ENCODE measurements at regions not wholly inside any gene's neighbourhood (a gene's known extent, or its start where the extent isn't known, plus 50 kb on each side); places are given as distances from the start of the nearest gene placed in this dataset.
A peak's percentile ranks its signal among the peaks of the same experiment; 100 is the strongest.

DNA sequence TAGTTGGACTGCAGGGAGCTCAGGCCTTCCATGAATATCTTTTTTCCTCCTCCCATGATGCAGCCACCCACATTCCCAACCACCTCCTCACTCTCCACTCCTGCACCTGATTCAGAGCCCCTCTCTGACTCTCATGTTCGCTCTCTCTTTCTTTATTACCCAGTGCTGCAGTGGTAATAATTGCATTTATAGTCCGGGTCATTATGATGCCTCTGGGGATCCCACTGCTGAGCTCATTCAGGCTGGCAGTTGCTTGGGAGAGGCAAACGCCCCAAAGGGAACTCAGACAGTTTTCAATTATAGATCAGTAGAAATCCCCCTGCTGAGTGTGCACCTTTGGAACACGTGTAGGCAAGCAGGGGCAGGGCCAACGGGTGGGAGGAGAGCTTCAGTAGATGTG lies 953.0 kb downstream of the GRID1 start:
- H3K4me3 ChIP-seq (ENCODE audit: low read length in 3 of 3), result no peak overlapping the region
- H3K4me1 ChIP-seq (ENCODE audit: control insufficient read depth in 2 of 3, insufficient read depth in 2 of 3, low read depth in 1 of 3, low read length in 3 of 3), result no peaks in the 10 kb centered on the region
- peaks cover 0 to 5% (median 0%) of the 10 kb centered on the region in 3 donors for H3K9me3 ChIP-seq (ENCODE audit: control insufficient read depth in 2 of 3, insufficient read depth in 1 of 3, low read length in 3 of 3)
- H3K27ac ChIP-seq (ENCODE audit: low read depth in 2 of 2, low read length in 2 of 2), result no peak overlapping the region
- H3K36me3 ChIP-seq (ENCODE audit: control insufficient read depth in 2 of 3, insufficient read depth in 3 of 3, low read length in 3 of 3), result no peaks in the 10 kb centered on the region
- H3K9ac ChIP-seq (ENCODE audit: low read length in 3 of 3), result no peak overlapping the region
- DNase-seq (no peak), FAIRE-seq (no peak)
- TF ChIP-seq, protein P1, sequence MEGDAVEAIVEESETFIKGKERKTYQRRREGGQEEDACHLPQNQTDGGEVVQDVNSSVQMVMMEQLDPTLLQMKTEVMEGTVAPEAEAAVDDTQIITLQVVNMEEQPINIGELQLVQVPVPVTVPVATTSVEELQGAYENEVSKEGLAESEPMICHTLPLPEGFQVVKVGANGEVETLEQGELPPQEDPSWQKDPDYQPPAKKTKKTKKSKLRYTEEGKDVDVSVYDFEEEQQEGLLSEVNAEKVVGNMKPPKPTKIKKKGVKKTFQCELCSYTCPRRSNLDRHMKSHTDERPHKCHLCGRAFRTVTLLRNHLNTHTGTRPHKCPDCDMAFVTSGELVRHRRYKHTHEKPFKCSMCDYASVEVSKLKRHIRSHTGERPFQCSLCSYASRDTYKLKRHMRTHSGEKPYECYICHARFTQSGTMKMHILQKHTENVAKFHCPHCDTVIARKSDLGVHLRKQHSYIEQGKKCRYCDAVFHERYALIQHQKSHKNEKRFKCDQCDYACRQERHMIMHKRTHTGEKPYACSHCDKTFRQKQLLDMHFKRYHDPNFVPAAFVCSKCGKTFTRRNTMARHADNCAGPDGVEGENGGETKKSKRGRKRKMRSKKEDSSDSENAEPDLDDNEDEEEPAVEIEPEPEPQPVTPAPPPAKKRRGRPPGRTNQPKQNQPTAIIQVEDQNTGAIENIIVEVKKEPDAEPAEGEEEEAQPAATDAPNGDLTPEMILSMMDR (IDR thresholded peaks at IDR 0.05; ENCODE audit: borderline replicate concordance, extremely low read depth, insufficient read depth), result no peak
- intact Hi-C loops (cut with DNase I), result no loop called here
- H3K27me3 ChIP-seq (ENCODE audit: control insufficient read depth, insufficient read depth, low read length), result no peaks in the 10 kb centered on the region

DNA sequence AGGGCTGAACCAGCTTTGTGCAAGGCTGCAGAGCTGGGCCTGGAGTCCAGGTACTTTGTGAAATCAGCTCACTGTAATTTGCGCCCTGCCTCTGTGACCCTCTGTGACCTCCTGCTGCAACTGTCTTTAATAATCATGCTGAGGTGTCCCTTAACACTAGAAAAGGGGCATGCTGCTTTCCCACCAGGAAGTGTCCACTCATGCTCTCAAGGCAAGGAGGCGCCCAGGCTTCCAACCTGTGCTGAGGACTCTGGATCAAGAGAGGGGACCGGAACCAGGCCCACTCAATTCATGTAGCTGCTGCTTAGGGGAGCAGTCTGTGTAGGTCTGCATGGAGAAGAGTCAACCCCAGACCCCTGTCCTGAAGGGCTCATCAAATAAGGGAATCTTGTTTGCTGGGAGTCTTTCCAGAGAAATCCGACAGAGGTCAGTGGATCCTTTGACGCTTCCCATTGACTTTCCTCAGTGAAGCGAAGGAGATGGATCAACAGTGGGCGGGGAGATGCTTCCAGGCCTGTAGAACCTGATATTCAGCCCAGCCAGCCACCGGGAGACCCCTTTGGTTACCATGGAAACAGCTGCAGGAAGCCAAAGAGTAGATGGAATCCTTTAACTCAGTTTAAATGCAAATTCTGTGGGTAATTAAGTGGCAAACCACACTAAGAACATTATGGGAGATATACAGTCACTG lies 945.9 kb downstream of the GRID1 start:
- DNase-seq (peak in 3 of 5 donors; percentile 14 to 25 (median 25)), FAIRE-seq (no peak)
- intact Hi-C loops (cut with DNase I), result no loop called here
- Histone ChIP-seq H3K36me3 (ENCODE audit: control insufficient read depth in 2 of 3, insufficient read depth in 3 of 3, low read length in 3 of 3) (no peaks in the 10 kb centered on the region), H3K9me3 (ENCODE audit: control insufficient read depth in 2 of 3, insufficient read depth in 1 of 3, low read length in 3 of 3) (no peaks in the 10 kb centered on the region), H3K27ac (ENCODE audit: low read depth in 2 of 2, low read length in 2 of 2) (no peak overlapping the region), H3K4me1 (ENCODE audit: control insufficient read depth in 2 of 3, insufficient read depth in 2 of 3, low read depth in 1 of 3, low read length in 3 of 3) (no peaks in the 10 kb centered on the region), H3K27me3 (ENCODE audit: control insufficient read depth, insufficient read depth, low read length) (no peaks in the 10 kb centered on the region), H3K4me3 (ENCODE audit: low read length in 3 of 3) (no peak overlapping the region), H3K9ac (ENCODE audit: low read length in 3 of 3) (no peak overlapping the region)
- TF ChIP-seq, protein P1 (IDR thresholded peaks at IDR 0.05; ENCODE audit: borderline replicate concordance, extremely low read depth, insufficient read depth), result no peak

DNA sequence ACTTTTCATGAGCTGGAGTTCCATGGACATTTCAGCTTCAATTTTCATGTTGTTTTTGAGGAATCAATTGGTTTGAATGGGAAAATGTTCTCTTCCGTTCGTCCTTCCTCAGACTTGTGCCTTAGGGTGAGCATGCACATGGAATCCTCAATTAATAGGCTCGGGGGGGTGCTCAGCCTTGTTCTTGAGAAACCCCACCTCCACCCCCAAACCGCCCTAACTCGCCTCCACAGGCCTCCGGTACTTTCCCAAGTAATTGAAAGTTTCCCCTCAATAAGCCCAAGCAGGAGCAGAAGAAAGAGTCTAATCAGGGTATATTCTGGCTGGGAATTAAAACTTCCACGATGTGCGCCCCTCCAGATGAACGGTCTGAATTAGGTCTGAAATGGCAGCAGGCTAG lies 945.2 kb downstream of the GRID1 start:
- FAIRE-seq (no peak), DNase-seq (no peak)
- no peaks in the 10 kb centered on the region for H3K27me3 ChIP-seq (ENCODE audit: control insufficient read depth, insufficient read depth, low read length)
- no peaks in the 10 kb centered on the region for H3K9me3 ChIP-seq (ENCODE audit: control insufficient read depth in 2 of 3, insufficient read depth in 1 of 3, low read length in 3 of 3)
- no peak overlapping the region for H3K9ac ChIP-seq (ENCODE audit: low read length in 3 of 3)
- intact Hi-C loops (cut with DNase I), result no loop called here
- TF ChIP-seq, protein P1 (IDR thresholded peaks at IDR 0.05; ENCODE audit: borderline replicate concordance, extremely low read depth, insufficient read depth), result no peak
- no peak overlapping the region for H3K27ac ChIP-seq (ENCODE audit: low read depth in 2 of 2, low read length in 2 of 2)
- no peaks in the 10 kb centered on the region for H3K36me3 ChIP-seq (ENCODE audit: control insufficient read depth in 2 of 3, insufficient read depth in 3 of 3, low read length in 3 of 3)
- no peaks in the 10 kb centered on the region for H3K4me1 ChIP-seq (ENCODE audit: control insufficient read depth in 2 of 3, insufficient read depth in 2 of 3, low read depth in 1 of 3, low read length in 3 of 3)
- H3K4me3 ChIP-seq (ENCODE audit: low read length in 3 of 3), result no peak overlapping the region

DNA sequence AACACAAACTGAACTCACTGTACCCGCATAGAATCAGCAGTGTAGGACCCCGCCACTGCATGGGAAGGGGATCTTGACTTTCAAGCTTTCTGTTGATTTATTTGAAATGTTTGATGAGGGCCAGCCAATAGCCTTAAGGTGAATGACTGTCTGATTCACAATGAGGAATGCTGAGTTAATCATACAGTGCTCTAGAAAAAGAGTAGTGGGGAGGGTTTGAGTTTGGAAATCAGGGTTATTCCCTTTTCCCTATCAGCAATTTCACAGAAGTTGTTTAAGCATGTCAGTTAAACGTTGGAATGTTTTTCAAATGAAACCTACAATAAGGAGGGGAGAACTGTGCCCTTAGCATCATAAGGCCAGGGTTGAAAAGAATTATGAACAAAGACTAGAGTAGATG lies 937.5 kb downstream of the GRID1 start:
- intact Hi-C loops (cut with DNase I), result no loop called here
- TF ChIP-seq, protein P1 (IDR thresholded peaks at IDR 0.05; ENCODE audit: borderline replicate concordance, extremely low read depth, insufficient read depth), result no peak
- FAIRE-seq (no peak), DNase-seq (no peak)
- Histone ChIP-seq H3K27ac (ENCODE audit: low read depth in 2 of 2, low read length in 2 of 2) (no peak overlapping the region), H3K9ac (ENCODE audit: low read length in 3 of 3) (no peak overlapping the region), H3K27me3 (ENCODE audit: control insufficient read depth, insufficient read depth, low read length) (no peaks in the 10 kb centered on the region), H3K4me3 (ENCODE audit: low read length in 3 of 3) (no peak overlapping the region), H3K36me3 (ENCODE audit: control insufficient read depth in 2 of 3, insufficient read depth in 3 of 3, low read length in 3 of 3) (no peaks in the 10 kb centered on the region), H3K4me1 (ENCODE audit: control insufficient read depth in 2 of 3, insufficient read depth in 2 of 3, low read depth in 1 of 3, low read length in 3 of 3) (no peaks in the 10 kb centered on the region), H3K9me3 (ENCODE audit: control insufficient read depth in 2 of 3, insufficient read depth in 1 of 3, low read length in 3 of 3) (no peaks in the 10 kb centered on the region)

All from kidney (tissue), 13 donors.